HG02610 (cell line): ENCODE measurements at regions not wholly inside any gene's neighbourhood (a gene's known extent, or its start where the extent isn't known, plus 50 kb on each side); places are given as distances from the start of the nearest gene placed in this dataset.

ENCODE experiments used
- ATAC-seq: cut with Tn5 transposase; IDR thresholded peaks from one replicate; pipeline ENCODE4 v1.9.1; 2021; ENCODE audit warnings: mild to moderate bottlenecking, moderate library complexity; ENCODE audit not compliant: unreplicated experiment

DNA sequence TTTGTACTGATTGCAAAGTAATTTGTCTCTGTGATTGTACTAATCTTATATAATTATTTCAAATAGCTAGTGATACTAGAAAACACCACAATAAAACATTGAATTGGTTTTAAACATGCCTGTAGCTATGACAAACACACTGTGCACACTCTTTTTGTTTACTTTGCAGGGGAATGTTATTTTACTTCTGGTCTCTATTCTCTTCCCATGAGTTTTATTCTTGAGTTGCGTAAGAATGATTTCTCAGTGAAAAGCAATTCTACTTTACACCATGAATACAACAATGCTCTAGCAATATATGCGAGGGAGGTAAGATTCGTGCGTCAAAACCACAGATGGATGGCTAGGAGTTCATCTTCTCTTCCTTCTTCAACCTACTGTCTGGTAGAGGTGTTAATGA lies 68.4 kb upstream of the PHACTR1 start:
- ATAC-seq: no peak

DNA sequence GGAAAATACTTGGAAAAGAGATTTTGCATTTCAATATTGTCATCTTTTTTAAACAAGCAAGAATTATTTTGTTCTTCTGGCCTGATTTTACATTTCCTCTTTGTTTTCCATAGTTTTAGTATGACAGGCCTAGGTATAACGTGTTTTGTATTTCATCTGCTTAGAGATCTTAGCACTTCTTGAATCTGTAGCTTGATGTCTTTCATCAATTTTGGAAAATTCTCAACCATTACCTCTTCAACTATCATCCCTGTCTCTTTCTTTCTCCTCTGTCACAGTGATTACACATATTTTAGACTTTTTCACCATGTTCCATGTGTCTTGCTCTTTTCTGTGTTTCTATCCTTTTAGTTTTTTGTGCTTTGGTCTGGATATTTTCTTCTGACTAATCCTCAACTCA lies 67.2 kb upstream of the PHACTR1 start:
- ATAC-seq: no peak

GRCh38 chr6:12653486-12653885 lies 63.1 kb upstream of the PHACTR1 start:
- ATAC-seq: no peak

DNA sequence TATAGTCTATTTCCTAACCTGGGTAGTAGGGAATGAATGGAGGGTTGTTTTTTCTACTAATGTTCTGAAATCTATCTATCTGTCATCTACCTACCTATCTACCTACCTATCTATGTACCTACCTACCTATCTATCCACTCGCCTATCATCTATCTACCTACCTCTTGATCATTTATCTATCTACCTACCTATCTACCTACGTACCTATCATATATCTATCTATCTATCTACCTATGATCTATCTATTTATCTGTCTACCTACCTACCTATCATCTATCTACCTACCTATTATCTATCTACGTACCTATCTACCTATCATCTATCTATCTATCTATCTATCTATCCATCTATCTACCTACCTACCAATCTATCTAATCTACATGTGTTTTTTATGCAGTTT lies 62.5 kb upstream of the PHACTR1 start:
- ATAC-seq: no peak

DNA sequence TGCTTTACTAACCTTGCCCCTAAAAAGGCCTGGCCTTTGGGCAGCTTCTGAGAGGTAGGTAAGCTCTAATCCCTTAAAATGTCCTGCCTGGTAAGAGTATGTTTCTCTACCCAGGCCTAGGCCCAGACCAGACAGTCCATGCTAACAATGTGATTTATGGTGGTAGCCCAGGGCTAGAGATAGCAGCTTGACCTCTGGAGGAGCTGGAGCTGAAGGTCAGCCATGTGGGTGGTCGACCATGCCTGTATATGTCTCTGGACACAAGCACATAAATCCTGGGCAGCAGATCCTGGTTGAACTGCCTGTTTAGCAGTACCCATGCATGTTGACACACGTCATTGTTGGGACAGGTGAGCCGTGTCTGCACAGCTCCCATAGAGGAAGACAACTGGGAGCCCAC lies 62.1 kb upstream of the PHACTR1 start:
- no peak for ATAC-seq

DNA sequence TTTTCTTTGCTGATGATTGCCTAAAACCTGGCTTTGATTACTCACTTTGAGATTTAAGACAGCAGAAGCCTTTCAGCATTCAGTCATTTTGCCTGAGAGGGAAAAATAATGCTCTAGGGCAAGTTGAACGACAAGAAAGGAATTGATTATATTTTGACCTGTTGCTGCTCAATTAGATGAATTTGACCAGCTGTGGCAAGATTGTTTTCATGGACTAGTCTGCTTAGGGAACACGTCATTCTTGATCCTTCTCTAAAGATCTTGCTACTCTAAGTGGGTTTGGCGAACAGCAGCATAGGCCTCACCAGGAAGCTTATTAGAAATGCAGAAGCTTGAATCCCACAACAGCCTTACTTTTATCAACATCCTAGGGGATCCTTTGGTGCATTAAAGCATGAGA lies 59.7 kb upstream of the PHACTR1 start:
- no peak for ATAC-seq

GRCh38 chr6:12657884-12658283 lies 58.7 kb upstream of the PHACTR1 start:
- no peak for ATAC-seq

- ATAC-seq: no peak
Measured at GRCh38 chr6:12661432-12662089, 55.0 kb upstream of the PHACTR1 start.
